Vagina (tissue), 2 donors: ENCODE measurements at regions not wholly inside any gene's neighbourhood (a gene's known extent, or its start where the extent isn't known, plus 50 kb on each side); places are given as distances from the start of the nearest gene placed in this dataset.

ENCODE experiments used
- DNase-seq, 2 donors: peaks; one replicate each; pipeline ENCODE4 v3.0.0-alpha.2; 2017; ENCODE audit errors: extremely low spot score in 2 of 2
- H3K27ac ChIP-seq: fragments of 200-600 bp; sonication (generic); one replicate; pipeline ENCODE4 v1.5.1; 2019
- H3K27me3 ChIP-seq: fragments of 200-600 bp; sonication (generic); one replicate; pipeline ENCODE4 v1.5.1; 2019
- H3K36me3 ChIP-seq, 2 donors: fragments of 200-600 bp; sonication (generic); one replicate each; pipeline ENCODE4 v1.5.1; 2017 to 2019
- H3K4me1 ChIP-seq: fragments of 200-600 bp; sonication (generic); one replicate; pipeline ENCODE4 v1.5.1; 2019
- H3K4me3 ChIP-seq, 2 donors: fragments of 200-600 bp; sonication (generic); 1 replicate in 1 of 2; 2 replicates in 1 of 2; pipeline ENCODE4 v1.5.1; 2016 to 2019
- H3K9me3 ChIP-seq: fragments of 200-600 bp; sonication (generic); one replicate; pipeline ENCODE4 v1.5.1; 2019
- CTCF ChIP-seq, 3 experiments: fragments of 450-650 bp in 2 of 3; fragments of 200-600 bp in 1 of 3; sonication (generic) in 1 of 3; IDR thresholded peaks; one replicate each; pipeline ENCODE4 v1.5.1; 2017 to 2019; ENCODE audit warnings: antibody characterized with exemption in 3 of 3, mild to moderate bottlenecking in 2 of 3, moderate library complexity in 2 of 3
- POLR2A ChIP-seq, 2 donors: fragments of 450-650 bp; IDR thresholded peaks; one replicate each; pipeline ENCODE4 v1.6.1; 2017; ENCODE audit warnings: antibody characterized with exemption in 2 of 2, mild to moderate bottlenecking in 2 of 2, moderate library complexity in 2 of 2
- POLR2AphosphoS5 ChIP-seq, 2 donors: sonication (generic); formaldehyde crosslinking; IDR thresholded peaks; one replicate each; pipeline ENCODE4 v1.9.0; 2017; ENCODE audit warnings: antibody characterized with exemption in 2 of 2, mild to moderate bottlenecking in 2 of 2, low read depth in 1 of 2; ENCODE audit not compliant: insufficient read depth in 1 of 2
- intact Hi-C: fragments of 100-400 bp; cut with DNase I; formaldehyde crosslinking; loops from one replicate; pipeline ENCODE4 v1.15.1; 2023

- TF ChIP-seq CTCF (IDR thresholded peaks at IDR 0.05) (no peak), POLR2AphosphoS5 (IDR thresholded peaks at IDR 0.05; ENCODE audit: insufficient read depth in 1 of 2, low read depth in 1 of 2) (no peak), POLR2A (IDR thresholded peaks at IDR 0.05) (no peak)
- Histone ChIP-seq H3K4me1 (no peaks in the 10 kb centered on the region), H3K9me3 (no peaks in the 10 kb centered on the region), H3K4me3 (no peak overlapping the region), H3K36me3 (no peaks in the 10 kb centered on the region), H3K27ac (no peak overlapping the region), H3K27me3 (no peaks in the 10 kb centered on the region)
- DNase-seq, result no peak
- intact Hi-C loops, result no loop called here
Observed at GRCh38 chr3:35201211-35201610, 438.1 kb upstream of the ARPP21 start.

- no peaks in the 10 kb centered on the region for H3K27me3 ChIP-seq
- no peaks in the 10 kb centered on the region for H3K4me1 ChIP-seq
- no peak overlapping the region for H3K4me3 ChIP-seq
- no peaks in the 10 kb centered on the region for H3K9me3 ChIP-seq
- no peaks in the 10 kb centered on the region for H3K36me3 ChIP-seq
- no peak overlapping the region for H3K27ac ChIP-seq
- intact Hi-C loops, result no loop called here
- no peak for DNase-seq
- TF ChIP-seq CTCF (IDR thresholded peaks at IDR 0.05), result no peak
- no peak for TF ChIP-seq POLR2AphosphoS5 (IDR thresholded peaks at IDR 0.05; ENCODE audit: insufficient read depth in 1 of 2, low read depth in 1 of 2)
- TF ChIP-seq POLR2A (IDR thresholded peaks at IDR 0.05), result no peak
Observed at GRCh38 chr3:35215525-35216500, 423.5 kb upstream of the ARPP21 start.

GRCh38 chr3:35216501-35217266 lies 422.6 kb upstream of the ARPP21 start:
- Histone ChIP-seq H3K9me3 (no peaks in the 10 kb centered on the region), H3K4me1 (no peaks in the 10 kb centered on the region), H3K27me3 (no peaks in the 10 kb centered on the region), H3K27ac (no peak overlapping the region), H3K36me3 (no peaks in the 10 kb centered on the region), H3K4me3 (no peak overlapping the region)
- no peak for DNase-seq
- intact Hi-C loops, result no loop called here
- no peak for TF ChIP-seq POLR2AphosphoS5 (IDR thresholded peaks at IDR 0.05; ENCODE audit: insufficient read depth in 1 of 2, low read depth in 1 of 2)
- TF ChIP-seq POLR2A (IDR thresholded peaks at IDR 0.05), result no peak
- TF ChIP-seq CTCF (IDR thresholded peaks at IDR 0.05), result no peak

GRCh38 chr3:35223632-35224394 lies 415.5 kb upstream of the ARPP21 start:
- DNase-seq, result no peak
- Histone ChIP-seq H3K4me1 (no peaks in the 10 kb centered on the region), H3K36me3 (no peaks in the 10 kb centered on the region), H3K4me3 (no peak overlapping the region), H3K27me3 (no peaks in the 10 kb centered on the region), H3K9me3 (no peaks in the 10 kb centered on the region), H3K27ac (no peak overlapping the region)
- intact Hi-C loops, result no loop called here
- TF ChIP-seq POLR2A (IDR thresholded peaks at IDR 0.05), result no peak
- TF ChIP-seq CTCF (IDR thresholded peaks at IDR 0.05), result no peak
- no peak for TF ChIP-seq POLR2AphosphoS5 (IDR thresholded peaks at IDR 0.05; ENCODE audit: insufficient read depth in 1 of 2, low read depth in 1 of 2)
